Epithelial cell of prostate (primary cell): ENCODE measurements at regions not wholly inside any gene's neighbourhood (a gene's known extent, or its start where the extent isn't known, plus 50 kb on each side); places are given as distances from the start of the nearest gene placed in this dataset.
A peak's percentile ranks its signal among the peaks of the same experiment; 100 is the strongest.
"Not testable (repeated sequence)": the region's sequence is repeated elsewhere in the genome, so short reads cannot be mapped to it uniquely, and the experiment has no call there.

ENCODE experiments used
- DNase-seq: peaks from one replicate; pipeline ENCODE4 v3.0.0-alpha.2; 2011; ENCODE audit warnings: low read depth, low spot score
- H3K27ac ChIP-seq: fragments of 450-650 bp; 2 replicates; pipeline ENCODE4 v1.5.1; 2017; ENCODE audit warnings: mild to moderate bottlenecking

GRCh38 chr1:91099746-91100621 lies 78.1 kb upstream of the ZNF644 start:
- H3K27ac ChIP-seq = no peak overlapping the region
- peak; percentile 3 for DNase-seq

- DNase-seq = no peak
- no peak overlapping the region for H3K27ac ChIP-seq
These were observed 76.6 kb upstream of the ZNF644 start for GRCh38 chr1:91098299-91098906.

GRCh38 chr1:91095321-91095720 lies 73.5 kb upstream of the ZNF644 start:
- DNase-seq, H3K27ac ChIP-seq: not testable (repeated sequence)

- H3K27ac ChIP-seq = peak overlapping the region; percentile 46
- peak; percentile 20 for DNase-seq
These were observed 70.7 kb upstream of the ZNF644 start for GRCh38 chr1:91092503-91092902.

- peak overlapping the region; percentile 46 for H3K27ac ChIP-seq
- DNase-seq = peak; percentile 40
These were observed 70.0 kb upstream of the ZNF644 start for GRCh38 chr1:91091812-91092211.

- no peak for DNase-seq
- no peak overlapping the region for H3K27ac ChIP-seq
These were observed 58.8 kb upstream of the ZNF644 start for GRCh38 chr1:91080650-91081049.

- no peak overlapping the region for H3K27ac ChIP-seq
- DNase-seq = no peak
These were observed 57.0 kb upstream of the ZNF644 start for GRCh38 chr1:91078859-91079258.

GRCh38 chr1:91076834-91077233 lies 55.0 kb upstream of the ZNF644 start:
- no peak overlapping the region for H3K27ac ChIP-seq
- DNase-seq = no peak

- H3K27ac ChIP-seq = no peak overlapping the region
- DNase-seq = no peak
These were observed 53.6 kb upstream of the ZNF644 start for GRCh38 chr1:91075233-91076135.

- no peak overlapping the region for H3K27ac ChIP-seq
- no peak for DNase-seq
These were observed 51.5 kb upstream of the ZNF644 start for GRCh38 chr1:91073299-91073698.

- no peak overlapping the region for H3K27ac ChIP-seq
- no peak for DNase-seq
These were observed 50.0 kb upstream of the ZNF644 start for GRCh38 chr1:91071838-91072237.
